HS-27A (cell line): ENCODE measurements at regions not wholly inside any gene's neighbourhood (a gene's known extent, or its start where the extent isn't known, plus 50 kb on each side); places are given as distances from the start of the nearest gene placed in this dataset.
A peak's percentile ranks its signal among the peaks of the same experiment; 100 is the strongest.
"Not testable (repeated sequence)": the region's sequence is repeated elsewhere in the genome, so short reads cannot be mapped to it uniquely, and the experiment has no call there.

ENCODE experiments used
- DNase-seq: peaks from one replicate; pipeline ENCODE4 v3.0.0-alpha.2; 2012; ENCODE audit warnings: low read depth, missing footprints

- DNase-seq: no peak
Measured at GRCh38 chr17:71202449-71202848, 918.4 kb upstream of the SOX9 start.

DNA sequence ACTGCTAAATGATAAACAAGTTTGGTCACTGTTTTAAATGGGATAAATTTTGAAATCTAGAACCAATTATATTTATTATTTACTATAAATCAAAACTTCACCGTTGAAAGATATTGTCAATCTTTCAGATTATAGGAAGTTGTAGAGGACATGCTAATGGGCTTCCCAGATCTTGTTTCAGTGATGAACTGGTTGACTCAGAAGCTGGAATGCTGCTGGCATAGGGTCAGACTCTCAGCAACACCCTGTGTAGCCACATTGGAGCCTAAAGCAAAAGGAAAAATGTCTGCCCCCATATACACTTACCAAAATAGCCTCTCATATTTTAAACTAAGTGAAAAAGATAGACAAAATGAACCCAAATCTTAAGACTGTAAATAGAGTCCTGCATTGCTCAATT, 916.9 kb upstream of the SOX9 start:
- no peak for DNase-seq

DNA sequence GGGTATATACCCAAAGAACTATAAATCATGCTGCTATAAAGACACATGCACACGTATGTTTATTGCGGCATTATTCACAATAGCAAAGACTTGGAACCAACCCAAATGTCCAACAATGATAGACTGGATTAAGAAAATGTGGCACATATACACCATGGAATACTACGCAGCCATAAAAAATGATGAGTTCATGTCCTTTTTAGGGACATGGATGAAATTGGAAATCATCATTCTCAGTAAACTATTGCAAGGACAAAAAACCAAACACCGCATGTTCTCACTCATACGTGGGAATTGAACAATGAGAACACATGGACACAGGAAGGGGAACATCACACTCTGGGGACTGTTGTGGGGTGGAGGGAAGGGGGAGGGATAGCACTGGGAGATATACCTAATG, 914.9 kb upstream of the SOX9 start:
- not testable (repeated sequence) for DNase-seq

DNA sequence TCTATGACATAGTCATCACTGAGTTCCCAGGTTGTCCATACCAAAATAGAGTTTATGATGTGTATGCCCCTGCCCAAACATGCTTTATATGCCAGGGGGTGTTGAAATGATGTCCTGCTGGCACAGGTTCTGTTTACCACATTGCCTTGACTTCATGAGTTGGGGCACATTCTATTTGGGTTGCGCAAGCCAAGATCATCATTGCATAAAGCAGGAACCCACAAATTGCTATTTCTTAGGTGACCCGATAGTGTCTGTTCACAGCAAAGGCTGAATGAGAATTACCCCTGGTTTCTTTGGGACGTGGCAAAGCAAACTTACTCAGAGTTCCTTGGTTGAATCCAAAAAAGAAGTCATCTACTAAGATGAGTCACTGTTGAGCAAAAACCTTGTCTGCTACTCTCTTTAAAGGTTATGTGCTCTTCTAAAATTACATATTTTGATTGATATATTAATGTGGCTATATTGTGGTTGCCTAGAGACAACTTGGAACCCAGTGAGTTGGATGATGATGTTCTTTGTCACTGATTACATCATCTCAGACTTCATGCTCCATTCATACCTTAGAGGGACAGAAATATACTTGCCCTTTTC, 912.6 kb upstream of the SOX9 start:
- no peak for DNase-seq

- DNase-seq: no peak
Measured at GRCh38 chr17:71213936-71214335, 906.9 kb upstream of the SOX9 start.

DNA sequence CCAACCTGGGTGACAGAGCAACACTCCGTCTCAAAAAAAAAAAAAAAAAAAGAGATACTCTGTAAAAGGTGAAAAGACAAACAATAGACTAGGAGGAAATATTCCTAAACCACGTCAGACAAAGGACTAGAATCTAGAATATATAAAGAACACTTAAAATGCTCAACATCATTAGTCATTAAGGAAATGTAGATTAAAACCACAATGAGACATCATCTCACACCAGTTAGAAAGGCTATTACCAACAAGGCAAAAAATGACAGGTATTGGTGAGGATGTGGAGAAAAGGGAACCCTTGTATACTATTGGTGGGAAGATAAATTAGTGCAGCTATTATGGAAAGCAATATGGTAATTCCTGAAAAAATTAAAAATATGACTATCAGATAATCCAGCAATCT, 903.1 kb upstream of the SOX9 start:
- no peak for DNase-seq

GRCh38 chr17:71224824-71225575, 895.8 kb upstream of the SOX9 start:
- no peak for DNase-seq

DNA sequence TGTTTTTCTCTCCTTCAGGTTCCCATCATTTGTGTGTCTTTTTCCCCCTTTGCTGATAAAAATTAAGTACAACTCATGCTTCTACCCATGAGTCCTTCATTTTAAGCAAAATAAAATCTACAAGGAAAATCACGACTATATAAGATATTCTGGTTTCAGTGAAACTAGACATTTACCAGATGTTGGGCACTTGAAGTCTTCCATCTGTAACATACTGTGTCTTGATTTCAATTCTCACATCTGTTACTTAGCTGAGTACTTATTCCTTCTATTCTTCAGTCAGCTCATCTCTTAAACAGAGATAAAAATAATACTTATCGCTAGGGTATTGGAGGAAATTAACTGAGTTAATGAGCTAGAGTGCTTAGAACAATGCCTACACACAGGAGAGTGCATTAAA, 893.0 kb upstream of the SOX9 start:
- DNase-seq: no peak

- DNase-seq: no peak
Measured at GRCh38 chr17:71229070-71229469, 891.8 kb upstream of the SOX9 start.

DNA sequence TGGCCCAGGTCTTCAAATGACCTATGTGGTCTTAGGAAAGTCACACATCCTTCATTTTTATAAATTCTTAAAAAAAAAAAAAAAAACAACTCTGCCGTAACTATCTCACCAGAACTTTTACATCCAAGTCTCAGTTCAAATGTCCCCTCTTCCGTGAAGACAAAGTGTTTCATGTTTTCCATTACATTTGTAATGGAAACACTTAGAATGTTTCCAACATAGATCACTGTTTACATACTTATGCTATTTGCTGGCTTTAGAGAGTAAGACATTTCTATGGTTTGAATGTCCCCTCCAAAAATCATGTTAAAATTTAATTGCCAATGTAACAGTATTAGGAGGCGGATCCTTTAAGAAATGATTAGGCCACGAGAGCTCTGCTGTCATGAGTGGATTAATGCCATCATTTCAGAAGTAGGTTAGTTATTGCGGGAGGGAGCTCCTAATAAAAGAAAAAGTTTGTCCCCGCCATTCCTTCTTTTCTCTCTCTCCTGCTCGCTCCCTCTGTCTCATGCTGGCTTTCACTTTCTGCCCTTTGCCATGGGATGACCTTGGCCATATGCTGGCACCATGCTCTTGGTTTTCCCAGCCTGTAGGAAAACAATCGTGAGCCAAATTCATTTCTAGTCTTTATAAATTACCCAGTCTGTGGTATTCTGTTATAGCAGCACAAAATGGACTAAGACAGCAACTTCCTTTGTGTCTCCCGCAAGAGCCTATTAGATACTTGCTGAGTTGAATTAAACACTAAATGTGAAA, 887.8 kb upstream of the SOX9 start:
- no peak for DNase-seq

GRCh38 chr17:71234349-71234748, 886.5 kb upstream of the SOX9 start:
- no peak for DNase-seq

DNA sequence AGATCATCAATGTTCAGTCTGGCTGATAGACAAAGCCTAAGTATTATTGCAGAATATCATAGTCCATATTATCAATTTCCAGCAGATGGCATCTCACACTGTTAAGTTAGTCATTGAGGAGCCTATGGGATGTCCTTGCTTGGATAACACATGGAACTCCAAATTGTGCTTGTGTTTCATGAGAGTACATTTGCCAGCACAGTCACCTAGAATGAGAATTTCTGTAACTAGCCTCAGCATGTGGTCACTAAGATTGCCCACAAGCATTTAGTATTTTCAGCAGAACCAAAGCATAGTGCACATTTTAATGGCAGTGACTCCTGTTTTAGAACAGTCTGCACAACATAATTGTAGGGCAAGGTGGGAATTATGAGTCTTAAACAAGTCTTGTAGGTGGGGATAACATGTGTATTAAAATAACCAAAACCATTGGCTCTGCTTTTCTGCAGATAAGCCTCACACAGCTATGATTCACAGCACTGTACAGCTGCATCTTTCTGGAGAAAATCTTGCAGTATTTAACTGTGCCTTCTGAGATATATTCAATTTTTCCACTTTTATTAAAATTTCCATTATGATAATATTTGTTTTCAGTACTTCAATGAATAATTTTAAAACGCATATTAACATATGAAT, 882.8 kb upstream of the SOX9 start:
- DNase-seq: peak; percentile 14

DNA sequence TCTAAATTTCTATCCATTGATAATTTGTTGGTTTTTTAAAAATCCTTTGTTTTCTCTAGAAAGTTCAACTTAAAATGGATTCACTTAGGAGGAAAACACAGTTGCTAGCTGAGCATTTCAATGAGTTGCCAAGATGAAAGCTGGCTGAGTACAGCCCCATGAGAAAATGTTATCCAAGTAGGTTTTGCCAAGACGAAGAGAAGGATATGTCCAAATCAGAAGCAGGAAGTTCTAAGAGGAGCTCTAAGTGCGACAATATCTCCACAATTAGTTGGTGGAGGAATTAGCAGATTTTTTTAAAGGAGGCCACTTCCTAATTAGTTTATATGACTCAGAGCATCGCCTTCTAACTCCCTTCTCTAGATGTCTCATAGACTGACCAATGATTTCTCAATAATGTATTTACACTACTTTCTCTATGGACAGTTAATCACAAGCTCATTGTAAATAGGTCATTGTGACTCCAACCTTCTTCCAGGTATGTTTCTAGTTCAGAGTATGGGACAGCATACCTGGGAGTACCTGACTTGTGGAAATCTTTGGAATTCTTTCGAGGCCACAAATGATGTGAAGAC, 873.3 kb upstream of the SOX9 start:
- no peak for DNase-seq

GRCh38 chr17:71251276-71251675, 869.5 kb upstream of the SOX9 start:
- DNase-seq: peak; percentile 29

DNA sequence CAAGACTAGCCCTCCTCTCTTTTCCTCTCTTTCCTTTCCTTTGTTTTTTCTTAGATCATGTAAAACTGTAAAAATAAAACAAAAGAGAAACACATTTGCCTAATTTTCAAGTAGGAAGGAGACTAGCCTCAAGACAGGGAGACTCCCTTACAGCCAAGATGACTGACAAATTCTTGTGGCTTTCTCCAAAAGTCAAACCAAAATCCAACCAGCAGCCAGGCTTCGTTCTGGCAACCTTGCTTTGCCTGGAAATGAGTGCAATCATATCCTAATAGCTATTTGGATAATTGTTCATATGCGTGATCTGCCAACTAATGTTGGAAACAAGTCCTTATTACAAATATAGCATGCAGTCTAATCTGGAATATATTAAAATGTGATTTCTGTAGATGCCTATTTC, 868.9 kb upstream of the SOX9 start:
- no peak for DNase-seq

DNA sequence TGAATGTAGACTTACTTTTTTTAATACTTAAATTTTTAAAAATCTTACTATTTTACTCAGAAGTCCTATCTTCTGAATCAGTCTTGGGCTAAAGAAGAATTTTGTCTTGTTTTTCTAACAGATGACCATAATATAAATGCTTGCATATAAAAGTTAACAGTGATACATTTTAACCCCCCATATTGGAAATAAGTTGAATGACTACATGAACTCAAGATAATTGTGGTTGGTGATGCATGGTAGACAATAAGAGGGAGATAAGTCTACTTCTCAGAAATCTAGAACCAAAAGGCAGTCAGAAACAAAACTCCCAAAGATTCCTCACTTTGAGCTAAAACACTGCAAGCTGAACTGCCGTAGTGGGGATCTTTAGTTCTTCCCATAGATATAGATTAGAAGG, 868.4 kb upstream of the SOX9 start:
- DNase-seq: no peak

DNA sequence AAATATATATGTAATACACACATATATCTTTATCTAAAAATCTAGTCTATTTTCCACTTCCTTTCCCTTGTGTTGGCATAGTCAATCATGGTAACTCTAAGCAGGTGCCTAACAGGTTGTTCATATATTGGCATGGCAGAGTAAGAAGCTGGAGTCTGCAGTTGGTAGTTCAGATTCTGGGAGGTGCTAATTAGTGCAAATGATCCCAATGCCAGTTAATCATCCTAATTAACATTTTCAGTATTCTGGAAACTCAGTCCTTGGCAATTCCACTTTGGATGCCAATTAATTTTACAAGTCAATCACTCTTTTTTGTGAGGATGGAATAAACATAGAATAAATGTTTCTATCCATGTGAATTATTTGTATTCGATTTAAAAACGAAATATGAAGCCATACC, 863.7 kb upstream of the SOX9 start:
- no peak for DNase-seq

DNA sequence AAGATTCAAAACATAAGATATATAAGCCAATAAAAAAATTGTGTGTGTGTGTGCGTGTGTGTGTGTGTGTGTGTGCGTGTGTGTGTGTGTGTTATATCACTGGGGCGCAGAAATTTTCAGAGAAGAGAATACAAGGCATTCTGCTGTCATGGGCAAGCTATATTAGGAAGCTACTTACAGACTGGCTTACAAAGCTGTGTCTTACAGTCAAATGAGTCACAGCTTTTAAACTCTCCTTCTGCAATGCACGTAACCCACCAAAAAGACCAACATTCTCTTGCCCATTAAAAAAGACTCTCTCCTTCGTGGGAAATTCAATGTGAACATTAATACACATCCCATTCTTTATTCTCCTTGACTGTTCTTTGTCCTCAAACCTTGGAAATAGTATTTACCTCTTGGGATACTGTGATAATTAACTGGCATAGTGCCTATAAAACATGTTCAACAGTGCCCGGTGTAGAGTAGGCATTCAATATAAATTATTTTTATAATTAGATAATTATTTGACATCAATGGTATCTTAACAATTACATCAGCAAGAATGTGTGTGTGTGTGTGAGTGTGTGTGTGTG, 860.4 kb upstream of the SOX9 start:
- no peak for DNase-seq

GRCh38 chr17:71262586-71262985, 858.2 kb upstream of the SOX9 start:
- no peak for DNase-seq

GRCh38 chr17:71267668-71268067, 853.2 kb upstream of the SOX9 start:
- DNase-seq: no peak

DNA sequence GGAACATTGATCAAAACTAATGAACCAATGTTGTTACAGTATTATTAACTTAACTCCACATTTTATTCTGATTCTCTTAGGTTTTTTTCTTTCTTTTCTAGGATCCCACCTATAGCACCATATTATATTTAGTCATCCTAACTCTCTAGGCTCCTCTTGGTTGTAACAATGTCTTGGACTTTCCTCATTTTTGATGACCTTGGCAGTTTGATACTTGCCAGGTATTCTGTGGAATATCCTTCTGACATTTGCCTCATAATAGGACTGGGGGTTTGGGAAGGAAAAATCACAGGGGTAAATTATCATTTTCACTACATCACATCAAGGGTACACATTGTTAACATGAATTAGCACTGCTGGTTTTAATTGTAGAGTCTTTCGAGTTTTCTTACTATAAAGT, 851.6 kb upstream of the SOX9 start:
- DNase-seq: no peak

GRCh38 chr17:71273441-71273840, 847.4 kb upstream of the SOX9 start:
- no peak for DNase-seq
